DND-41 (cell line): ENCODE measurements at regions not wholly inside any gene's neighbourhood (a gene's known extent, or its start where the extent isn't known, plus 50 kb on each side); places are given as distances from the start of the nearest gene placed in this dataset.

Source experiments
- CTCF ChIP-seq: IDR thresholded peaks from 2 replicates; pipeline ENCODE4 v1.5.1; 2012; ENCODE audit warnings: borderline replicate concordance, low read length, moderate library complexity, mild to moderate bottlenecking; ENCODE audit not compliant: poor library complexity, severe bottlenecking; ENCODE audit errors: extremely low read depth
- EZH2 ChIP-seq: IDR thresholded peaks from 3 replicates; pipeline ENCODE4 v1.6.1; 2012; ENCODE audit warnings: borderline replicate concordance, low read depth, mild to moderate bottlenecking, moderate library complexity, low read length, inconsistent platforms; ENCODE audit not compliant: severe bottlenecking

GRCh38 chr10:8874268-8874667, 819.8 kb downstream of the GATA3 start:
- TF ChIP-seq CTCF = no peak
- TF ChIP-seq EZH2 = no peak
